AG09309 (cell line): ENCODE measurements at regions not wholly inside any gene's neighbourhood (a gene's known extent, or its start where the extent isn't known, plus 50 kb on each side); places are given as distances from the start of the nearest gene placed in this dataset.

Experiments used
- DNase-seq: peaks from one replicate; pipeline ENCODE4 v3.0.0-alpha.2; 2010; ENCODE audit warnings: low read depth
- H3K4me3 ChIP-seq: 2 replicates; pipeline ENCODE4 v1.5.1; 2011; ENCODE audit warnings: mild to moderate bottlenecking, low read depth, low read length, moderate library complexity; ENCODE audit not compliant: control insufficient read depth
- CTCF ChIP-seq: IDR thresholded peaks from 2 replicates; pipeline ENCODE4 v1.5.1; 2011; ENCODE audit warnings: mild to moderate bottlenecking, low read depth, low read length, inconsistent platforms; ENCODE audit not compliant: insufficient read depth, control insufficient read depth; ENCODE audit errors: missing control alignments

GRCh38 chr9:31623511-31623910 lies 760.9 kb upstream of the ACO1 start:
- DNase-seq = no peak
- TF ChIP-seq CTCF = no peak
- H3K4me3 ChIP-seq = no peak overlapping the region

- no peak overlapping the region for H3K4me3 ChIP-seq
- DNase-seq = no peak
Measured at GRCh38 chr9:31629292-31629691, 755.2 kb upstream of the ACO1 start.

GRCh38 chr9:31637265-31637664 lies 747.2 kb upstream of the ACO1 start:
- TF ChIP-seq CTCF = no peak
- no peak for DNase-seq
- H3K4me3 ChIP-seq = no peak overlapping the region

More at GRCh38 chr9:31629292-31629691, 755.2 kb upstream of the ACO1 start:
- TF ChIP-seq CTCF = no peak

- H3K4me3 ChIP-seq = no peak overlapping the region
- no peak for TF ChIP-seq CTCF
- no peak for DNase-seq
Measured at GRCh38 chr9:31637861-31638260, 746.6 kb upstream of the ACO1 start.

GRCh38 chr9:31639451-31639850 lies 745.0 kb upstream of the ACO1 start:
- H3K4me3 ChIP-seq = no peak overlapping the region
- no peak for DNase-seq
- TF ChIP-seq CTCF = no peak

GRCh38 chr9:31669311-31669710 lies 715.1 kb upstream of the ACO1 start:
- DNase-seq = no peak
- TF ChIP-seq CTCF = no peak
- H3K4me3 ChIP-seq = no peak overlapping the region

GRCh38 chr9:31671011-31671410 lies 713.4 kb upstream of the ACO1 start:
- no peak for DNase-seq
- no peak for TF ChIP-seq CTCF
- H3K4me3 ChIP-seq = no peak overlapping the region
